A673 (cell line): ENCODE measurements at regions not wholly inside any gene's neighbourhood (a gene's known extent, or its start where the extent isn't known, plus 50 kb on each side); places are given as distances from the start of the nearest gene placed in this dataset.

Experiments
- BruUV-seq: library from RNA; stranded (reverse); fragments of 400-500 nt; replicated peaks from 2 replicates; lab custom pipeline; 2021; lab: Mats Ljungman, UMichigan
- CTCF ChIA-PET: fragments of 300-600 bp; sonication (Branson Sonifier 250); formaldehyde crosslinking; loops from one replicate; lab custom pipeline; 2022; ENCODE audit warnings: antibody characterized with exemption; lab: Charles Lee
- POLR2A ChIA-PET: fragments of 300-600 bp; sonication (Branson Sonifier 250); formaldehyde crosslinking; loops from one replicate; lab custom pipeline; 2022; ENCODE audit warnings: antibody characterized with exemption; ENCODE audit not compliant: low non-redundant PET; lab: Charles Lee
- DNase-seq: peaks from one replicate; pipeline ENCODE4 v3.0.0-alpha.2; 2015; ENCODE audit warnings: low spot score
- H3K27ac ChIP-seq: fragments of 200-600 bp; sonication (generic); 2 replicates; pipeline ENCODE4 v1.5.1; 2016; ENCODE audit warnings: mixed run types, low read depth, mild to moderate bottlenecking, mixed read lengths, antibody characterized with exemption, low read length; ENCODE audit not compliant: poor library complexity, severe bottlenecking
- H3K27me3 ChIP-seq: fragments of 200-600 bp; sonication (generic); replicated peaks from 2 replicates; pipeline ENCODE4 v1.6.1; 2017; ENCODE audit warnings: mixed run types, low read depth, mild to moderate bottlenecking, mixed read lengths, antibody characterized with exemption, low read length; ENCODE audit not compliant: insufficient read depth, poor library complexity
- H3K36me3 ChIP-seq: fragments of 200-600 bp; sonication (generic); 2 replicates; pipeline ENCODE4 v1.6.1; 2016; ENCODE audit warnings: mixed run types, mild to moderate bottlenecking, mixed read lengths, antibody characterized with exemption, low read length; ENCODE audit not compliant: insufficient read depth, poor library complexity, severe bottlenecking
- H3K4me1 ChIP-seq: fragments of 200-600 bp; sonication (generic); 2 replicates; pipeline ENCODE4 v1.6.1; 2017; ENCODE audit warnings: mixed run types, mild to moderate bottlenecking, mixed read lengths, antibody characterized with exemption, low read length; ENCODE audit not compliant: insufficient read depth, poor library complexity, severe bottlenecking
- H3K4me3 ChIP-seq: fragments of 200-600 bp; sonication (generic); 2 replicates; pipeline ENCODE4 v1.5.1; 2016; ENCODE audit warnings: low read depth, mixed run types, mild to moderate bottlenecking, mixed read lengths, low read length; ENCODE audit not compliant: poor library complexity, severe bottlenecking
- H3K9me3 ChIP-seq: fragments of 200-600 bp; sonication (generic); 2 replicates; pipeline ENCODE4 v1.6.1; 2016; ENCODE audit warnings: mixed run types, low read depth, mild to moderate bottlenecking, mixed read lengths, antibody characterized with exemption, low read length; ENCODE audit not compliant: poor library complexity, severe bottlenecking
- CTCF ChIP-seq: fragments of 300-800, 200-600 bp; sonication (generic); conservative IDR thresholded peaks from 2 replicates; pipeline ENCODE4 v1.5.1; 2017; ENCODE audit warnings: low read depth, mild to moderate bottlenecking, antibody characterized with exemption, low read length, moderate library complexity, mixed read lengths
- EZH2 ChIP-seq: fragments of 200-600 bp; sonication (generic); IDR thresholded peaks from 2 replicates; pipeline ENCODE4 v1.6.1; 2017; ENCODE audit warnings: borderline replicate concordance, low read depth, mild to moderate bottlenecking, mixed read lengths, antibody characterized with exemption, low read length; ENCODE audit not compliant: poor library complexity, severe bottlenecking
- intact Hi-C: fragments of 100-400 bp; cut with micrococcal nuclease; formaldehyde crosslinking; loops from one replicate; pipeline ENCODE4 v1.10.0; 2022; ENCODE audit not compliant: unreplicated experiment

GRCh38 chr2:14354231-14354630, 278.3 kb upstream of the LRATD1 start:
- TF ChIP-seq CTCF (no peak), EZH2 (no peak)
- no peaks in the 10 kb centered on the region for H3K27me3 ChIP-seq
- no peaks in the 10 kb centered on the region for H3K9me3 ChIP-seq
- POLR2A ChIA-PET, result no interaction called here
- no TSS peak for BruUV-seq
- CTCF ChIA-PET, result no interaction called here
- DNase-seq, result no peak
- no peaks in the 10 kb centered on the region for H3K36me3 ChIP-seq
- no peak overlapping the region for H3K4me3 ChIP-seq
- no peak overlapping the region for H3K27ac ChIP-seq
- intact Hi-C loops, result no loop called here
- no peaks in the 10 kb centered on the region for H3K4me1 ChIP-seq

- Histone ChIP-seq H3K27me3 (no peaks in the 10 kb centered on the region), H3K36me3 (no peaks in the 10 kb centered on the region), H3K4me3 (no peak overlapping the region), H3K27ac (no peak overlapping the region), H3K4me1 (no peaks in the 10 kb centered on the region), H3K9me3 (no peaks in the 10 kb centered on the region)
- ChIA-PET CTCF (no interaction called here), POLR2A (no interaction called here)
- no peak for DNase-seq
- no TSS peak for BruUV-seq
- TF ChIP-seq CTCF, result no peak
- intact Hi-C loops, result no loop called here
These were observed 277.4 kb upstream of the LRATD1 start for GRCh38 chr2:14355102-14355501.

DNA sequence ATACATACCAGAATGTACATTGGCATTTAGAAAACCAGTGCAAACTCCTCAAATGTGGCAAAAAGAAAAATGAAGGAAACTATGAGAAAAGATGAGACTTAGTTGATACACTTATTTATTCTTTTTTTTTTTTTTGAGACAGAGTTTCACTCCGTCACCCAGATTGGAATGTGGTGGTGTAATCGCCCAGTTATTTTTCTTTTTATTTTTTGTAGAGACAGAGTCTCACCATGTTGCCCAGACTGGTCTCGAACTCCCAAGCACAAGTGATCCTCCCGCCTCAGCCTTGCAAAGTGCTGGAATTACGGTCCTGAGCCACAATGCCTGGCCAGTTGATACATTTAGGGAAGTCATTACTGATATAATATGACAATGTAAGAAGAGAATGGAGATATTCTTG, 274.2 kb upstream of the LRATD1 start:
- H3K36me3 ChIP-seq, result no peaks in the 10 kb centered on the region
- CTCF ChIA-PET, result no interaction called here
- H3K27ac ChIP-seq, result no peak overlapping the region
- no peak for DNase-seq
- H3K4me3 ChIP-seq, result no peak overlapping the region
- no peaks in the 10 kb centered on the region for H3K4me1 ChIP-seq
- H3K27me3 ChIP-seq, result peaks cover 4% of the 10 kb centered on the region
- TF ChIP-seq CTCF (no peak), EZH2 (no peak)
- no TSS peak for BruUV-seq
- intact Hi-C loops, result no loop called here
- POLR2A ChIA-PET, result no interaction called here
- no peaks in the 10 kb centered on the region for H3K9me3 ChIP-seq
